Fibroblast of mammary gland (primary cell): ENCODE measurements at regions not wholly inside any gene's neighbourhood (a gene's known extent, or its start where the extent isn't known, plus 50 kb on each side); places are given as distances from the start of the nearest gene placed in this dataset.
"Not testable (repeated sequence)": the region's sequence is repeated elsewhere in the genome, so short reads cannot be mapped to it uniquely, and the experiment has no call there.

Source experiments
- DNase-seq: peaks from one replicate; pipeline ENCODE4 v3.0.0-alpha.2; 2010; ENCODE audit warnings: low read depth
- H3K4me3 ChIP-seq: 2 replicates; pipeline ENCODE4 v1.5.1; 2011; ENCODE audit warnings: low read depth, mild to moderate bottlenecking, low read length, moderate library complexity; ENCODE audit not compliant: control insufficient read depth
- CTCF ChIP-seq: conservative IDR thresholded peaks from 2 replicates; pipeline ENCODE4 v1.5.1; 2011; ENCODE audit warnings: low read depth, low read length, inconsistent platforms; ENCODE audit not compliant: control insufficient read depth, insufficient read depth

GRCh38 chr2:21787941-21788340 lies 664.2 kb downstream of the TDRD15 start:
- DNase-seq, result peak; percentile 7
- TF ChIP-seq CTCF, result no peak
- H3K4me3 ChIP-seq, result no peak overlapping the region

- not testable (repeated sequence) for H3K4me3 ChIP-seq, DNase-seq
Observed at GRCh38 chr2:21790311-21790710, 666.5 kb downstream of the TDRD15 start.

GRCh38 chr2:21792571-21792970 lies 668.8 kb downstream of the TDRD15 start:
- no peak for TF ChIP-seq CTCF
- DNase-seq, result no peak
- H3K4me3 ChIP-seq, result no peak overlapping the region

GRCh38 chr2:21793461-21793860 lies 669.7 kb downstream of the TDRD15 start:
- DNase-seq, result no peak
- TF ChIP-seq CTCF, result no peak

GRCh38 chr2:21794611-21795010 lies 670.8 kb downstream of the TDRD15 start:
- no peak for TF ChIP-seq CTCF
- no peak overlapping the region for H3K4me3 ChIP-seq
- DNase-seq, result no peak

More at GRCh38 chr2:21793461-21793860, 669.7 kb downstream of the TDRD15 start:
- H3K4me3 ChIP-seq, result no peak overlapping the region

- no peak for TF ChIP-seq CTCF
- H3K4me3 ChIP-seq, result no peak overlapping the region
- DNase-seq, result peak; percentile 4
Observed at GRCh38 chr2:21800356-21800755, 676.6 kb downstream of the TDRD15 start.

GRCh38 chr2:21803550-21803949 lies 679.8 kb downstream of the TDRD15 start:
- no peak for TF ChIP-seq CTCF
- no peak for DNase-seq
- H3K4me3 ChIP-seq, result no peak overlapping the region

GRCh38 chr2:21804151-21804550 lies 680.4 kb downstream of the TDRD15 start:
- no peak for DNase-seq
- no peak for TF ChIP-seq CTCF
- H3K4me3 ChIP-seq, result no peak overlapping the region
